SK-N-SH (cell line): ENCODE measurements at regions not wholly inside any gene's neighbourhood (a gene's known extent, or its start where the extent isn't known, plus 50 kb on each side); places are given as distances from the start of the nearest gene placed in this dataset.

Source experiments
- ELF1 ChIP-seq: IDR thresholded peaks from 2 replicates; pipeline ENCODE4 v1.4.0; 2012
- FOXJ3 ChIP-seq: sonication (generic); formaldehyde crosslinking; IDR thresholded peaks from 2 replicates; pipeline ENCODE4 v1.5.1; 2020; ENCODE audit warnings: mild to moderate bottlenecking, missing genetic modification reagents
- GATA2 ChIP-seq: sonication (generic); formaldehyde crosslinking; IDR thresholded peaks from 2 replicates; pipeline ENCODE4 v1.5.0; 2020; ENCODE audit warnings: mild to moderate bottlenecking, missing genetic modification reagents
- JUND ChIP-seq: IDR thresholded peaks from 2 replicates; pipeline ENCODE4 v1.4.0; 2012
- PBX3 ChIP-seq: IDR thresholded peaks from 2 replicates; pipeline ENCODE4; 2012
- POLR2AphosphoS5 ChIP-seq: IDR thresholded peaks from 2 replicates; pipeline ENCODE4 v1.6.1; 2012; ENCODE audit warnings: low read depth, low read length
- REST ChIP-seq: IDR thresholded peaks from 2 replicates; pipeline ENCODE4 v1.6.1; 2012; ENCODE audit warnings: mild to moderate bottlenecking, low read depth, low read length, moderate library complexity
- RFX5 ChIP-seq: IDR thresholded peaks from 2 replicates; pipeline ENCODE4 v1.6.1; 2012; ENCODE audit warnings: mild to moderate bottlenecking, improper control_type of control experiment, low read length
- SIN3A ChIP-seq: IDR thresholded peaks from 2 replicates; pipeline ENCODE4 v1.6.1; 2012; ENCODE audit warnings: low read depth, mild to moderate bottlenecking, low read length, moderate library complexity, borderline replicate concordance
- SMC3 ChIP-seq: IDR thresholded peaks from 2 replicates; pipeline ENCODE4 v1.6.1; 2012; ENCODE audit warnings: low read depth, low read length, improper control_type of control experiment
- TAF1 ChIP-seq: IDR thresholded peaks from 2 replicates; pipeline ENCODE4 v1.6.1; 2012; ENCODE audit warnings: low read depth, mild to moderate bottlenecking, low read length, moderate library complexity, borderline replicate concordance
- TF ChIP-seq, protein P1 (sequence below): fragments of 200-600 bp; sonication (generic); IDR thresholded peaks from 2 replicates; pipeline ENCODE4 v1.6.1; 2017; ENCODE audit warnings: antibody characterized with exemption, mild to moderate bottlenecking, moderate library complexity

DNA sequence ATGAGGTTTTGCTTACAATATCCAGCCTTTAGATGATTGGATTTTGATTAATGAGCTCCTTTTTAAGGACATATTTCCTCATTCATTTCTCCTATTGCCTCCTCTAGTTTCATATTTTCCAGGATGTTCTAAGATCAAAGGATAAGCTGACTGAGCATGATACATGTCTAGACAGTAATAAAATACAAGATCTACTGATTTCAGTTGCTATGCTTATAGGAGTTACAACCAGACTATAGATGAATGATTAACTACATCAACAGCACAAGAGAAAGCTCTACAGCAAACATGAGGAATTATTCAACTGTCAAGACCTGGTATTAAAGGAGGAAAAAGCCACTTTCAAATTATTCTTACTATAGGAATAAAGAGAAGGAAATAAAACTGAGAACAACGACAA, 85.0 kb upstream of the LINC00305 start:
- TF ChIP-seq, protein P1, sequence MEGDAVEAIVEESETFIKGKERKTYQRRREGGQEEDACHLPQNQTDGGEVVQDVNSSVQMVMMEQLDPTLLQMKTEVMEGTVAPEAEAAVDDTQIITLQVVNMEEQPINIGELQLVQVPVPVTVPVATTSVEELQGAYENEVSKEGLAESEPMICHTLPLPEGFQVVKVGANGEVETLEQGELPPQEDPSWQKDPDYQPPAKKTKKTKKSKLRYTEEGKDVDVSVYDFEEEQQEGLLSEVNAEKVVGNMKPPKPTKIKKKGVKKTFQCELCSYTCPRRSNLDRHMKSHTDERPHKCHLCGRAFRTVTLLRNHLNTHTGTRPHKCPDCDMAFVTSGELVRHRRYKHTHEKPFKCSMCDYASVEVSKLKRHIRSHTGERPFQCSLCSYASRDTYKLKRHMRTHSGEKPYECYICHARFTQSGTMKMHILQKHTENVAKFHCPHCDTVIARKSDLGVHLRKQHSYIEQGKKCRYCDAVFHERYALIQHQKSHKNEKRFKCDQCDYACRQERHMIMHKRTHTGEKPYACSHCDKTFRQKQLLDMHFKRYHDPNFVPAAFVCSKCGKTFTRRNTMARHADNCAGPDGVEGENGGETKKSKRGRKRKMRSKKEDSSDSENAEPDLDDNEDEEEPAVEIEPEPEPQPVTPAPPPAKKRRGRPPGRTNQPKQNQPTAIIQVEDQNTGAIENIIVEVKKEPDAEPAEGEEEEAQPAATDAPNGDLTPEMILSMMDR = no peak
- TF ChIP-seq JUND (no peak), TAF1 (no peak), ELF1 (no peak), POLR2AphosphoS5 (no peak), RFX5 (no peak), REST (no peak), SIN3A (no peak), GATA2 (CRISPR knock-in tag) (no peak), FOXJ3 (CRISPR knock-in tag) (no peak), PBX3 (no peak), SMC3 (no peak)
